ENCODE measurements at regions not wholly inside any gene's neighbourhood (a gene's known extent, or its start where the extent isn't known, plus 50 kb on each side); places are given as distances from the start of the nearest gene placed in this dataset.

DNA sequence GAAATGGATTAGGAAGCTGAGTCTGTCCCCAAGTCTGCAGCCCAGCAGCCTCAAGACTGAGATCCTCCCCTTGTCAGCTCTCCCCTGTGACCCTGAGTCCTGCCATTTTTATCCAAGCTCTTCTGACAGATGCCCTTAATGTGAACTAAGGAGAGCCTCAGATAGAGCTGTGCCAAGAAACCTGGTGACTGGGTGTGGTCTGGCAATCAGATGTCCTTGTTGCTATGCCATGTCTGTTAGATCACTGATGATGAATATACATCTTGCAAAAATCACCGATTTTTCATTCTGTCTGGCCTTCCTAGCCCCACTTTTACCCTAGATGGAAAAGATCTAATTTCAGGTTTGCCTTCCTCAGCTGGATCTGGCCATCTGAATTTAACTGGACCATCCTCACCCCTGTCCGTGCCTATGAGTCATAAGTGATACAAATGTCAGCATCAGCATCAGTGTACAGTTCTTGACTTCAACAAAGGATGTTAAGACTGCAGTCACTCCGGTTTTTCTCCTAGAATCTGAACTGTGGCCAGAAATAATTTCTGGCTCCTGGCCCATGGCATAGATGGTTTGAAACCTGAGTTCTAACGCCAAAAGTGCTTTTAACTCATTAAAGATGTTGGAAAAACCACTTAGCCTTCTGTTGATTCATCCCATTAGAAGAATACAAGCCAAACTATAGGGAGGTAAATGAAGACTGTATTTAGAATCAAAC, 61.2 kb upstream of the GRIP1 start:
- no peak for DNase-seq (ENCODE audit: extremely low spot score in 2 of 2)
- intact Hi-C loops (cut with DNase I), result no loop called here
- H3K27ac ChIP-seq, result no peak overlapping the region
- H3K9me3 ChIP-seq, result no peaks in the 10 kb centered on the region
- TF ChIP-seq POLR2A (IDR thresholded peaks at IDR 0.05), result no peak
- TF ChIP-seq, protein P1, sequence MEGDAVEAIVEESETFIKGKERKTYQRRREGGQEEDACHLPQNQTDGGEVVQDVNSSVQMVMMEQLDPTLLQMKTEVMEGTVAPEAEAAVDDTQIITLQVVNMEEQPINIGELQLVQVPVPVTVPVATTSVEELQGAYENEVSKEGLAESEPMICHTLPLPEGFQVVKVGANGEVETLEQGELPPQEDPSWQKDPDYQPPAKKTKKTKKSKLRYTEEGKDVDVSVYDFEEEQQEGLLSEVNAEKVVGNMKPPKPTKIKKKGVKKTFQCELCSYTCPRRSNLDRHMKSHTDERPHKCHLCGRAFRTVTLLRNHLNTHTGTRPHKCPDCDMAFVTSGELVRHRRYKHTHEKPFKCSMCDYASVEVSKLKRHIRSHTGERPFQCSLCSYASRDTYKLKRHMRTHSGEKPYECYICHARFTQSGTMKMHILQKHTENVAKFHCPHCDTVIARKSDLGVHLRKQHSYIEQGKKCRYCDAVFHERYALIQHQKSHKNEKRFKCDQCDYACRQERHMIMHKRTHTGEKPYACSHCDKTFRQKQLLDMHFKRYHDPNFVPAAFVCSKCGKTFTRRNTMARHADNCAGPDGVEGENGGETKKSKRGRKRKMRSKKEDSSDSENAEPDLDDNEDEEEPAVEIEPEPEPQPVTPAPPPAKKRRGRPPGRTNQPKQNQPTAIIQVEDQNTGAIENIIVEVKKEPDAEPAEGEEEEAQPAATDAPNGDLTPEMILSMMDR (IDR thresholded peaks at IDR 0.05), result no peak
- TF ChIP-seq POLR2AphosphoS5 (IDR thresholded peaks at IDR 0.05; ENCODE audit: insufficient read depth in 1 of 2, low read depth in 1 of 2), result no peak
- H3K4me3 ChIP-seq, result no peak overlapping the region
- H3K36me3 ChIP-seq, result no peaks in the 10 kb centered on the region
- H3K27me3 ChIP-seq, result no peaks in the 10 kb centered on the region
- H3K4me1 ChIP-seq, result no peaks in the 10 kb centered on the region

DNA sequence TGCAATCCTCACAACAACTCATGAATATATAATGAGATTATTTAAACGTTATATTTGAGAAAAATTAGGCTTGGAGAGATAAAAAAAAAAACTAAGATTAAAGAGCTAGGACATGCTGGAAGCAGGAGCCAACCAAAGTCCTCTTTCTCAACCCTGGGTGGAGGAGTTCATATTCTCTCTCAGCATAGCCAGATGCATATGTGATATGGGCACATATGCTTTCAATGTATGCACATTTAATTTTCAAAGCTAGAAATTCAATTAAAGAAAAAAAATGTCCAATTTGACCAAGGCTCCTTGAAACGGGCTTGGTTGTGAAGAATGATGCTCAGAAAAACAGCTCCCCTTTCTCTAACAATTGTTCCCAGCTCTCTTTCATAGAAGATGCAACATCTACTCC, 61.9 kb upstream of the GRIP1 start:
- Histone ChIP-seq H3K4me1 (no peaks in the 10 kb centered on the region), H3K36me3 (no peaks in the 10 kb centered on the region), H3K27me3 (no peaks in the 10 kb centered on the region), H3K9me3 (no peaks in the 10 kb centered on the region), H3K4me3 (no peak overlapping the region), H3K27ac (no peak overlapping the region)
- TF ChIP-seq, protein P1 (IDR thresholded peaks at IDR 0.05), result no peak
- TF ChIP-seq POLR2AphosphoS5 (IDR thresholded peaks at IDR 0.05; ENCODE audit: insufficient read depth in 1 of 2, low read depth in 1 of 2), result no peak
- no peak for TF ChIP-seq POLR2A (IDR thresholded peaks at IDR 0.05)
- no peak for DNase-seq (ENCODE audit: extremely low spot score in 2 of 2)
- intact Hi-C loops (cut with DNase I), result no loop called here

DNA sequence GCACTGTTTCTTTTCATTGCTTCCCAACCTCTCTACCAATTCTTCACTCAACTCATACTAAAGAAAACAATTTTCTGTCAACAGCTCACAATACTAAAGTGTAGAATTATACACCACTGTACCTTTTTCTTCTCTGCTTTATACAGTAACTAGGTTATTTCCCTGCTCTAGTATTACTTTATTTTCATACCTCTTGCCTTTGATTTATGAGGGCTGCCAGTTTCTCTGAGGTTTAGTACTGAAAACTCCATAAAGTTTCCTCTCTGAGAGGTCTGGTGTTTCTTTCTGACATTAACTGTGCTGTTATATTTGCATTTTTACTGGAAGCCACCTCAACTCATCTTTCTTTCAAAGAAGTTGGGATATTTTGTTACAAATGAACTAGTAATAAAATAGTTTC, 63.0 kb upstream of the GRIP1 start:
- no peaks in the 10 kb centered on the region for H3K4me1 ChIP-seq
- no peaks in the 10 kb centered on the region for H3K9me3 ChIP-seq
- H3K27ac ChIP-seq, result no peak overlapping the region

DNA sequence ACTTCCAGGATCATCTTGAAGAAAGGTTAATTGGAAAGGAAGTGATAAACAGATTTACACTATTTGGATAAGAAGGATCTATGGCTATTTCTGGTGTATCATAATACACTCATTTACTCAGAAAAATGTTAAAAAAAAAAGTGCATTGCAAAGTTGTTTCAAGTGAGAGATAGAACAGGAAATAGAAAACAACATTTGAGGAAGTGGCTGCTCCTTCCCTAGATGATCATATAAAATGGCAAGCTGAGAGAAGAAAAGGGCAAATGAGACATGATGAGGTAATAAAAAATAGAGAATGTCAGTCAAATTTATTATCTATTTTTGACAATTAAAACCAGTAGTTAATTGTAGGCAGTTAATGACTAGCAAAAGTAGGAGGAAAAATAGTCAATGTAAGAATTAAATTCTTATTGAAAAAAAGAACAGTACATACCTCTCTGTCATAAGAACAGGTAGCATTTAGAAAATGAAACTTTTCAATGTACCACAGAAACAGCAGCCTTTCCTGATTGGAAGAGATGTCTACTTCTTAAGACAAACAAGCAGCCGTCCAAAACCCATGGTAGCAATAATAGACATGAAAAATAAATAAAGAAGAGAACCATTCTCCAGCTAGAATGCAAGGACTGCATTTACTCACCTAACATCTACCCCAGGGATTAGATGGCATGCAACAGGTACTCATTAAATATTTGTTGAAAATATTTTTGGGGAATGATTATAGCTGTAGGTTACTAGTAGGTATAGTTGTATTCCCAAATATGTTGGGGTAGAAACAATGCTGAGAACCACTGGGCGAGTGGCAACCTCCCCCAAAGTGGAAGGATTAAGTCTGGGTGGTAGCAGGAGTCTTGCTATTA, 63.9 kb upstream of the GRIP1 start:
- no peak overlapping the region for H3K27ac ChIP-seq
- no peaks in the 10 kb centered on the region for H3K27me3 ChIP-seq
- no peak overlapping the region for H3K4me3 ChIP-seq
- DNase-seq (ENCODE audit: extremely low spot score in 2 of 2), result no peak
- H3K9me3 ChIP-seq, result no peaks in the 10 kb centered on the region
- no peak for TF ChIP-seq POLR2A (IDR thresholded peaks at IDR 0.05)
- TF ChIP-seq POLR2AphosphoS5 (IDR thresholded peaks at IDR 0.05; ENCODE audit: insufficient read depth in 1 of 2, low read depth in 1 of 2), result no peak
- TF ChIP-seq, protein P1 (IDR thresholded peaks at IDR 0.05), result no peak
- no peaks in the 10 kb centered on the region for H3K36me3 ChIP-seq
- intact Hi-C loops (cut with DNase I), result no loop called here
- no peaks in the 10 kb centered on the region for H3K4me1 ChIP-seq

More for the DNA sequence above, 63.0 kb upstream of the GRIP1 start:
- no peak for DNase-seq (ENCODE audit: extremely low spot score in 2 of 2)
- TF ChIP-seq, protein P1 (IDR thresholded peaks at IDR 0.05), result no peak
- TF ChIP-seq POLR2AphosphoS5 (IDR thresholded peaks at IDR 0.05; ENCODE audit: insufficient read depth in 1 of 2, low read depth in 1 of 2) (no peak), POLR2A (IDR thresholded peaks at IDR 0.05) (no peak)
- Histone ChIP-seq H3K27me3 (no peaks in the 10 kb centered on the region), H3K4me3 (no peak overlapping the region), H3K36me3 (no peaks in the 10 kb centered on the region)
- intact Hi-C loops (cut with DNase I), result no loop called here

DNA sequence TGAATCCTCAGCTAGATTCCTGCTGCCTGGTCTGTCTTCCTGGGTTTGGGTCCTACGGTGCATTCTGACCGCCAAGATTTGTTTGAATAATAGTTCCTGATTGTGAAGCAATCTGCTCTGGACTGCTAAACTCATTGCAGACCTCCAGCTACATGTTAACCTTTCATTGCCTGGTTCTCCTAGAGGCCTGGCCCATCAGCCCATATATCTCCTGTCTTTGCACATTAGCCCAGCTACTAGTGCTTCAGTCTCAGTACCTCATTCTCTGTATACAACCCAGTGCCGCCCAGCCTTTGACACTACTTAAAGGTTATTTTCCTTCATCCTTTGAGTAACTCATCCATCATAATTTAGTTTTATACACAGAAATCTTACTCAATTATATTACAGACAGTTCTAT, 65.6 kb upstream of the GRIP1 start:
- H3K27me3 ChIP-seq, result no peaks in the 10 kb centered on the region
- DNase-seq (ENCODE audit: extremely low spot score in 2 of 2), result no peak
- intact Hi-C loops (cut with DNase I), result no loop called here
- no peak overlapping the region for H3K27ac ChIP-seq
- H3K4me3 ChIP-seq, result no peak overlapping the region
- no peaks in the 10 kb centered on the region for H3K4me1 ChIP-seq
- H3K9me3 ChIP-seq, result no peaks in the 10 kb centered on the region
- no peak for TF ChIP-seq POLR2A (IDR thresholded peaks at IDR 0.05)
- TF ChIP-seq, protein P1 (IDR thresholded peaks at IDR 0.05), result no peak
- no peak for TF ChIP-seq POLR2AphosphoS5 (IDR thresholded peaks at IDR 0.05; ENCODE audit: insufficient read depth in 1 of 2, low read depth in 1 of 2)
- no peaks in the 10 kb centered on the region for H3K36me3 ChIP-seq

Data from vagina (tissue), 2 donors.